HCT116 (cell line): ENCODE measurements at regions not wholly inside any gene's neighbourhood (a gene's known extent, or its start where the extent isn't known, plus 50 kb on each side); places are given as distances from the start of the nearest gene placed in this dataset.

ENCODE experiments used
- ATAC-seq: fragments of 200-7000 bp; cut with Tn5 transposase; 2 replicates; pipeline ENCODE4 v1.9.1; 2020; ENCODE audit warnings: mild to moderate bottlenecking, moderate library complexity
- BruUV-seq: library from RNA; stranded (reverse); fragments of 400-500 nt; replicated peaks from 2 replicates; lab custom pipeline; 2021; lab: Mats Ljungman, UMichigan
- CTCF ChIA-PET: fragments of 300-600 bp; sonication (Branson Sonifier 250); formaldehyde crosslinking; loops from one replicate; lab custom pipeline; 2021; ENCODE audit warnings: antibody characterized with exemption; lab: Charles Lee
- POLR2A ChIA-PET: fragments of 300-600, 350-600 bp; sonication (Branson Sonifier 250); formaldehyde crosslinking; loops from one replicate; lab custom pipeline; 2021; ENCODE audit warnings: antibody characterized with exemption; lab: Charles Lee
- RAD21 ChIA-PET, 2 experiments: fragments of 300-600 bp; sonication (Branson Sonifier 250); formaldehyde crosslinking; loops; one replicate each; lab custom pipeline; 2023; ENCODE audit warnings: low total read pairs in 2 of 2; ENCODE audit not compliant: uncharacterized antibody in 2 of 2, unreplicated experiment in 2 of 2, low non-redundant PET in 1 of 2; lab: Charles Lee
- DNase-seq: peaks from one replicate; pipeline ENCODE4 v3.0.0-alpha.2; 2010; ENCODE audit warnings: low read depth, low spot score
- H2AFZ ChIP-seq: fragments of 200-600 bp; shearing (Covaris generic), sonication (generic); 2 replicates; pipeline ENCODE4 v1.6.1; 2017; ENCODE audit warnings: low read depth, mixed run types, mixed read lengths, antibody characterized with exemption, low read length; ENCODE audit not compliant: poor library complexity, severe bottlenecking
- H3K27ac ChIP-seq: 2 replicates; pipeline ENCODE4 v1.5.1; 2012; ENCODE audit warnings: low read depth, low read length
- H3K27me3 ChIP-seq: fragments of 200-600 bp; sonication (generic); 2 replicates; pipeline ENCODE4 v1.6.1; 2016; ENCODE audit warnings: mixed run types, low read length, mixed read lengths; ENCODE audit not compliant: insufficient read depth
- H3K36me3 ChIP-seq, 2 experiments: fragments of 200-500 bp in 1 of 2; fragments of 200-600 bp in 1 of 2; sonication (Bioruptor generic) in 1 of 2; sonication (generic) in 1 of 2; 2 replicates each; pipeline versions ENCODE4 v1.5.1 to v1.6.1; 2014 to 2016; ENCODE audit warnings: low read length in 2 of 2, inconsistent platforms in 1 of 2, mixed read lengths in 1 of 2, mixed run types in 1 of 2; ENCODE audit not compliant: insufficient read depth in 2 of 2, control insufficient read depth in 1 of 2
- H3K4me1 ChIP-seq, 2 experiments: fragments of 200-600 bp in 1 of 2; sonication (generic) in 1 of 2; 2 replicates each; pipeline versions ENCODE4 v1.5.1 to v1.6.1; 2012 to 2017; ENCODE audit warnings: low read length in 2 of 2, inconsistent platforms in 1 of 2, mild to moderate bottlenecking in 1 of 2, mixed read lengths in 1 of 2, mixed run types in 1 of 2, moderate library complexity in 1 of 2; ENCODE audit not compliant: insufficient read depth in 2 of 2, control insufficient read depth in 1 of 2
- H3K4me2 ChIP-seq: fragments of 200-600 bp; sonication (generic); 2 replicates; pipeline ENCODE4 v1.6.1; 2017; ENCODE audit warnings: mixed run types, low read length, mixed read lengths
- H3K4me3 ChIP-seq, 2 experiments: fragments of 200-600 bp in 1 of 2; sonication (generic) in 1 of 2; replicated peaks in 1 of 2; 2 replicates each; pipeline ENCODE4 v1.5.1; 2011 to 2016; ENCODE audit warnings: low read length in 2 of 2, control low read depth in 1 of 2, low read depth in 1 of 2, mild to moderate bottlenecking in 1 of 2, mixed read lengths in 1 of 2, mixed run types in 1 of 2
- H3K79me2 ChIP-seq: fragments of 200-600 bp; sonication (generic); 2 replicates; pipeline ENCODE4 v1.6.1; 2017; ENCODE audit warnings: mild to moderate bottlenecking, mixed run types, low read length, moderate library complexity, mixed read lengths; ENCODE audit not compliant: insufficient read depth
- H3K9ac ChIP-seq: fragments of 200-600 bp; sonication (generic); 2 replicates; pipeline ENCODE4 v1.6.1; 2016; ENCODE audit warnings: low read length, mixed read lengths
- H3K9me2 ChIP-seq: fragments of 200-600 bp; sonication (generic), shearing (Covaris generic); 2 replicates; pipeline ENCODE4 v1.6.1; 2017; ENCODE audit warnings: mixed run types, mild to moderate bottlenecking, moderate library complexity; ENCODE audit not compliant: insufficient read depth
- H3K9me3 ChIP-seq, 2 experiments: fragments of 200-500 bp in 1 of 2; fragments of 200-600 bp in 1 of 2; sonication (Bioruptor generic) in 1 of 2; sonication (generic) in 1 of 2; 2 replicates each; pipeline ENCODE4 v1.6.1; 2014 to 2017; ENCODE audit warnings: low read length in 2 of 2, mixed read lengths in 2 of 2, inconsistent platforms in 1 of 2, low read depth in 1 of 2, mild to moderate bottlenecking in 1 of 2, mixed run types in 1 of 2, moderate library complexity in 1 of 2; ENCODE audit not compliant: control insufficient read depth in 1 of 2, insufficient read depth in 1 of 2
- H4K20me1 ChIP-seq: fragments of 200-600 bp; sonication (generic), shearing (Covaris generic); 2 replicates; pipeline ENCODE4 v1.6.1; 2017; ENCODE audit warnings: mixed run types, mild to moderate bottlenecking, moderate library complexity; ENCODE audit not compliant: insufficient read depth
- ATF3 ChIP-seq: IDR thresholded peaks from 2 replicates; pipeline ENCODE4 v1.6.1; 2012
- CBX3 ChIP-seq: IDR thresholded peaks from 2 replicates; pipeline ENCODE4 v1.6.1; 2012; ENCODE audit warnings: low read depth
- CEBPB ChIP-seq: IDR thresholded peaks from 2 replicates; pipeline ENCODE4 v1.6.1; 2012; ENCODE audit warnings: low read depth
- CTCF ChIP-seq, 3 experiments: fragments of 200-600 bp in 1 of 3; sonication (generic) in 1 of 3; IDR thresholded peaks in 2 of 3; conservative IDR thresholded peaks in 1 of 3; 2 replicates each; pipeline ENCODE4 v1.5.1; 2012 to 2017; ENCODE audit warnings: low read depth in 2 of 3, low read length in 2 of 3, antibody characterized with exemption in 1 of 3, borderline replicate concordance in 1 of 3, control low read depth in 1 of 3, mild to moderate bottlenecking in 1 of 3, mixed read lengths in 1 of 3, mixed run types in 1 of 3, moderate library complexity in 1 of 3; ENCODE audit not compliant: insufficient read depth in 1 of 3
- ELF1 ChIP-seq: IDR thresholded peaks from 2 replicates; pipeline ENCODE4 v1.6.1; 2012; ENCODE audit warnings: low read depth, borderline replicate concordance
- EZH2 ChIP-seq: fragments of 200-600 bp; sonication (generic); IDR thresholded peaks from 2 replicates; pipeline ENCODE4 v1.6.1; 2017; ENCODE audit warnings: antibody characterized with exemption, mixed run types
- EZH2phosphoT487 ChIP-seq: fragments of 200-600 bp; IDR thresholded peaks from 2 replicates; pipeline ENCODE4 v1.6.1; 2018; ENCODE audit warnings: antibody characterized with exemption, borderline replicate concordance
- FOSL1 ChIP-seq: IDR thresholded peaks from 2 replicates; pipeline ENCODE4 v1.6.1; 2012; ENCODE audit warnings: low read depth
- JUND ChIP-seq: IDR thresholded peaks from 2 replicates; pipeline ENCODE4 v1.6.1; 2012
- POLR2A ChIP-seq: IDR thresholded peaks from 2 replicates; pipeline ENCODE4 v1.7.0; 2011; ENCODE audit warnings: borderline replicate concordance; ENCODE audit not compliant: insufficient read depth, insufficient read length; ENCODE audit errors: extremely low read depth
- POLR2AphosphoS5 ChIP-seq: IDR thresholded peaks from 2 replicates; pipeline ENCODE4 v1.6.1; 2011; ENCODE audit warnings: mild to moderate bottlenecking, low read depth, low read length, moderate library complexity
- REST ChIP-seq: IDR thresholded peaks from 2 replicates; pipeline ENCODE4 v1.6.1; 2012; ENCODE audit warnings: low read depth
- SIN3A ChIP-seq: IDR thresholded peaks from 2 replicates; pipeline ENCODE4 v1.6.1; 2012; ENCODE audit warnings: low read depth
- SP1 ChIP-seq: IDR thresholded peaks from 2 replicates; pipeline ENCODE4 v1.6.1; 2012; ENCODE audit warnings: low read depth
- SRF ChIP-seq: IDR thresholded peaks from 2 replicates; pipeline ENCODE4 v1.6.1; 2012; ENCODE audit warnings: low read depth
- TCF7L2 ChIP-seq: IDR thresholded peaks from 2 replicates; pipeline ENCODE4 v1.7.0; 2011; ENCODE audit warnings: borderline replicate concordance, inconsistent platforms; ENCODE audit not compliant: insufficient read depth, insufficient read length; ENCODE audit errors: extremely low read depth
- ZBTB33 ChIP-seq: IDR thresholded peaks from 2 replicates; pipeline ENCODE4 v1.6.1; 2011; ENCODE audit warnings: mild to moderate bottlenecking, low read length, moderate library complexity; ENCODE audit not compliant: insufficient replicate concordance; ENCODE audit errors: extremely low read depth
- ZFX ChIP-seq: fragments of 450-650 bp; IDR thresholded peaks from 2 replicates; pipeline ENCODE4 v1.6.1; 2017
- intact Hi-C: fragments of 100-400 bp; cut with micrococcal nuclease; formaldehyde crosslinking; loops from 2 replicates; pipeline ENCODE4 v1.10.0; 2022

GRCh38 chr6:74597266-74597665 is 608.6 kb downstream of the COL12A1 start:
- no peak for TF ChIP-seq SP1
- no peak for TF ChIP-seq CTCF (IDR thresholded peaks at IDR 0.05 in 2 of 3, conservative IDR thresholded peaks at IDR 0.05 in 1 of 3; ENCODE audit: borderline replicate concordance in 1 of 3, insufficient read depth in 1 of 3, low read depth in 2 of 3, low read length in 2 of 3)
- TF ChIP-seq POLR2AphosphoS5 = no peak
- no peak for TF ChIP-seq FOSL1
- TF ChIP-seq SIN3A = no peak
- TF ChIP-seq EZH2phosphoT487 = no peak
- no peak for TF ChIP-seq CBX3
- TF ChIP-seq ELF1 = no peak
- TF ChIP-seq JUND = no peak
- no peak for TF ChIP-seq CEBPB
- no peak for TF ChIP-seq ZFX
- TF ChIP-seq SRF = no peak
- no peak for TF ChIP-seq ZBTB33
- no peak for TF ChIP-seq POLR2A
- no peak for TF ChIP-seq TCF7L2
- TF ChIP-seq REST = no peak
- no peak for TF ChIP-seq EZH2
- TF ChIP-seq ATF3 = no peak
- Histone ChIP-seq H3K4me2 (no peak overlapping the region), H3K36me3 (no peaks in the 10 kb centered on the region), H3K9me2 (no peaks in the 10 kb centered on the region), H3K9me3 (no peaks in the 10 kb centered on the region), H3K9ac (no peak overlapping the region), H3K4me3 (no peak overlapping the region), H3K4me1 (no peaks in the 10 kb centered on the region), H3K27me3 (no peaks in the 10 kb centered on the region), H3K79me2 (no peaks in the 10 kb centered on the region), H2AFZ (no peak overlapping the region), H3K27ac (no peak overlapping the region), H4K20me1 (no peaks in the 10 kb centered on the region)
- ATAC-seq = no peak
- no TSS peak for BruUV-seq
- ChIA-PET POLR2A (no interaction called here), CTCF (interaction anchor here (1.5 kb wide), 1 partner anchor 11 kb away, joined by 3 read pairs; no protein-coding TSS in a partner anchor), RAD21 (no interaction called here)
- DNase-seq = no peak
- intact Hi-C loops = no loop called here
